ENCODE measurements at regions not wholly inside any gene's neighbourhood (a gene's known extent, or its start where the extent isn't known, plus 50 kb on each side); places are given as distances from the start of the nearest gene placed in this dataset.

DNA sequence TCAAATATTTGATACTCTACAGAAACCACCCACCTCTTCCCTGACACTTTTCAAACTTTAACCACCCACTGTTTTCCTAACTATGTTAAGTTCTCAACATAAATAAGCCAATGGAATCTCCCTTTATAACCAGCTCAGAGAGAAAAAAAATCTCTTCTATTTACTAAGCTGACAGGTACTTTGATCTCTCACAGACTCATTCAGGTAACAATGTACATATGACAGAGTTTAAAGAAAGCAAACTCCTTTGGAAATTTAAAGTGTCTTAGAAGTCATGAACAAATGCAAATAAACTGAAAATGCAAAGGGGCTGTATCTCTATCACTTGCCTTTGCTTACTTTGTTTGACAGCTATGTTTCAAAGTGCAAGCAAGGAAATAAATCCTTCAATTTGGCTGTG, 109.3 kb downstream of the KLF12 start:
- Mint-ChIP-seq H3K4me1 (ENCODE audit: unreplicated experiment) (peaks cover 37% of the 10 kb centered on the region), H3K4me3 (no peak overlapping the region), H3K9me3 (no peaks in the 10 kb centered on the region), H3K27me3 (no peaks in the 10 kb centered on the region), H3K27ac (peak overlapping the region; percentile 27), H3K36me3 (peaks cover 19% of the 10 kb centered on the region)
- TF ChIP-seq, protein P1, sequence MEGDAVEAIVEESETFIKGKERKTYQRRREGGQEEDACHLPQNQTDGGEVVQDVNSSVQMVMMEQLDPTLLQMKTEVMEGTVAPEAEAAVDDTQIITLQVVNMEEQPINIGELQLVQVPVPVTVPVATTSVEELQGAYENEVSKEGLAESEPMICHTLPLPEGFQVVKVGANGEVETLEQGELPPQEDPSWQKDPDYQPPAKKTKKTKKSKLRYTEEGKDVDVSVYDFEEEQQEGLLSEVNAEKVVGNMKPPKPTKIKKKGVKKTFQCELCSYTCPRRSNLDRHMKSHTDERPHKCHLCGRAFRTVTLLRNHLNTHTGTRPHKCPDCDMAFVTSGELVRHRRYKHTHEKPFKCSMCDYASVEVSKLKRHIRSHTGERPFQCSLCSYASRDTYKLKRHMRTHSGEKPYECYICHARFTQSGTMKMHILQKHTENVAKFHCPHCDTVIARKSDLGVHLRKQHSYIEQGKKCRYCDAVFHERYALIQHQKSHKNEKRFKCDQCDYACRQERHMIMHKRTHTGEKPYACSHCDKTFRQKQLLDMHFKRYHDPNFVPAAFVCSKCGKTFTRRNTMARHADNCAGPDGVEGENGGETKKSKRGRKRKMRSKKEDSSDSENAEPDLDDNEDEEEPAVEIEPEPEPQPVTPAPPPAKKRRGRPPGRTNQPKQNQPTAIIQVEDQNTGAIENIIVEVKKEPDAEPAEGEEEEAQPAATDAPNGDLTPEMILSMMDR (conservative IDR thresholded peaks at IDR 0.05), result no peak
- no peak for DNase-seq (ENCODE audit: extremely low spot score, unreplicated experiment)

- H3K4me1 Mint-ChIP-seq (ENCODE audit: unreplicated experiment), result peaks cover 34% of the 10 kb centered on the region
- no peaks in the 10 kb centered on the region for H3K27me3 Mint-ChIP-seq
- TF ChIP-seq, protein P1 (conservative IDR thresholded peaks at IDR 0.05), result no peak
- H3K4me3 Mint-ChIP-seq, result no peak overlapping the region
- no peaks in the 10 kb centered on the region for H3K9me3 Mint-ChIP-seq
- no peak overlapping the region for H3K27ac Mint-ChIP-seq
- DNase-seq (ENCODE audit: extremely low spot score, unreplicated experiment), result no peak
- peaks cover 17% of the 10 kb centered on the region for H3K36me3 Mint-ChIP-seq
Observed at GRCh38 chr13:74024314-74024713, 109.9 kb downstream of the KLF12 start.

GRCh38 chr13:74023484-74023883, 110.7 kb downstream of the KLF12 start:
- no peak for DNase-seq (ENCODE audit: extremely low spot score, unreplicated experiment)
- Mint-ChIP-seq H3K36me3 (peaks cover 17% of the 10 kb centered on the region), H3K27me3 (no peaks in the 10 kb centered on the region), H3K27ac (no peak overlapping the region), H3K9me3 (no peaks in the 10 kb centered on the region), H3K4me1 (ENCODE audit: unreplicated experiment) (peaks cover 34% of the 10 kb centered on the region), H3K4me3 (no peak overlapping the region)
- TF ChIP-seq, protein P1 (conservative IDR thresholded peaks at IDR 0.05), result no peak

DNA sequence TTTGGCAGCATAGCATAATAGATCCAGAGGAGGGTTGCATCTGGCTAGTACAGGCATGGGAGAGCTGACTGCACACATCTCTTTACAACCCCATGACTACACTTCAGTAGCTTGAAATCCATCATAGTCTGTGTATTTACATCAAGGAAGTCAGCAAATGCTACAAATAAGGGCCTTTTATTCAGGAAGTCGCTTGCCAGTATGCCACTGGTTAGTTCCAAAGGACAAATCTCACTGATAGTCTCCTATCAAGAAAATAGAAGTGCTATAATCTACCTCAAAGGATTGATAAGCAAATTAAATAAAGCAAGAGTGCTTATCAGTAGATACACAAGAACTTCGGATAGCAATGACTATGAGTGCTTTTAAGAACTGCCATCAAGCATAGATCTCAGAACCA, 112.7 kb downstream of the KLF12 start:
- TF ChIP-seq, protein P1 (conservative IDR thresholded peaks at IDR 0.05), result no peak
- Mint-ChIP-seq H3K4me1 (ENCODE audit: unreplicated experiment) (peaks cover 26% of the 10 kb centered on the region), H3K4me3 (no peak overlapping the region), H3K36me3 (peaks cover 17% of the 10 kb centered on the region), H3K9me3 (no peaks in the 10 kb centered on the region), H3K27me3 (no peaks in the 10 kb centered on the region), H3K27ac (no peak overlapping the region)
- no peak for DNase-seq (ENCODE audit: extremely low spot score, unreplicated experiment)

DNA sequence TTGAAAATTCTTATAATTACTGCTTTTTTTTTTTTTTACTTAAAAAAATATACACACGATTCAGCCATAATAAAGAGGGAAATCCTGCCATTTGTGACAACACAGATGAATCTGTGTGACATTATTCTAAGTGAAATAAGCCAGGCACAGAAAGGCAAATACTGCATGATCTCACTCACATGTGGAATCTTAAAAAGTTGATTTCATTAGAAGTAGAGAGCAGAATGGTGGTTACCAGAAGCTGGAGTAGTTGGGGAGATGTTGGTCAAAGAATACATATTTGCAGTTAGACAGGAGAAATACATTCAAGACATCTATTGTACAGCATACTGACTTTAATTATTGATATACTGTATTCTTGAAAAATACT, 116.2 kb downstream of the KLF12 start:
- H3K4me1 Mint-ChIP-seq (ENCODE audit: unreplicated experiment), result peaks cover 7% of the 10 kb centered on the region
- peaks cover 12% of the 10 kb centered on the region for H3K36me3 Mint-ChIP-seq
- H3K9me3 Mint-ChIP-seq, result no peaks in the 10 kb centered on the region
- DNase-seq (ENCODE audit: extremely low spot score, unreplicated experiment), result no peak
- no peak overlapping the region for H3K4me3 Mint-ChIP-seq
- no peaks in the 10 kb centered on the region for H3K27me3 Mint-ChIP-seq
- no peak overlapping the region for H3K27ac Mint-ChIP-seq
- TF ChIP-seq, protein P1 (conservative IDR thresholded peaks at IDR 0.05), result no peak

All from type B pancreatic cell (in vitro differentiated cells).